ENCODE measurements at regions not wholly inside any gene's neighbourhood (a gene's known extent, or its start where the extent isn't known, plus 50 kb on each side); places are given as distances from the start of the nearest gene placed in this dataset.

GRCh38 chr16:59148056-59148768 is 414.1 kb upstream of the GOT2 start:
- Histone ChIP-seq H3F3A (ENCODE audit: insufficient read depth) (no peaks in the 10 kb centered on the region), H4K20me1 (ENCODE audit: insufficient read depth) (no peaks in the 10 kb centered on the region), H3K27ac (no peak overlapping the region), H3K4me2 (ENCODE audit: unreplicated experiment) (no peak overlapping the region), H3K36me3 (ENCODE audit: low read depth) (no peaks in the 10 kb centered on the region), H3K9me3 (ENCODE audit: low read depth) (no peaks in the 10 kb centered on the region), H3K9ac (no peak overlapping the region), H3K9me2 (ENCODE audit: insufficient read depth) (no peaks in the 10 kb centered on the region), H2AFZ (no peak overlapping the region), H3K4me1 (ENCODE audit: insufficient read depth) (no peaks in the 10 kb centered on the region), H3K27me3 (replicated peaks; ENCODE audit: insufficient read depth) (no peaks in the 10 kb centered on the region), H3K4me3 (no peak overlapping the region), H3K79me2 (ENCODE audit: insufficient read depth) (no peaks in the 10 kb centered on the region)
- in situ Hi-C loops (cut with MboI): no loop called here
- WGBS, 2 experiments (ENCODE audit: low coverage in 1 of 2, low lambda C conversion rate in 2 of 2, missing lambda C conversion rate in 2 of 2): 1% methylated on average over 8 of the region's 8 CpGs
- DNase-seq: no peak
- TF ChIP-seq EZH2 (IDR thresholded peaks at IDR 0.05; ENCODE audit: insufficient read depth, poor library complexity, severe bottlenecking) (no peak), EZH2phosphoT487 (IDR thresholded peaks at IDR 0.05; ENCODE audit: insufficient read depth, low read depth) (no peak)

DNA sequence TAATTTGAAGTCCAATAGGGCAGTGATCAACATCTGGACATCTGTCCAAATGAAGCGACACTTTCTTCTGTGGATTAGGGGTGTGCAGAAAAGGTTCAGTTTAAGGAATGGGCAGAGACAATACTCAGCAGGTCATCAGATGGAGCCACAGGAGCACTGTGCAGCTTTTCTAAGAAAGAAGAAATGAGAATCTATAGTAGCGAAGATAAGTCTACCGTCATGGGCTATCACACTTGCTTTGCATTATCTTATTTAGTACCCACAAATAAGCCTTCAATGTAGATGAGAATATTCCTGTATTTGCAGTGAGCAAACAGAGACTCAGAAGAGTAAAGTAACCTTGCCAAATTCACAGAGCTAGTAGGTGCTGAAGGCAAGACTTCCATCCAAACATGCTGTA is 412.0 kb upstream of the GOT2 start:
- WGBS, 2 experiments (ENCODE audit: low coverage in 1 of 2, low lambda C conversion rate in 2 of 2, missing lambda C conversion rate in 2 of 2): 46 to 62% methylated on average over 3 of the region's 3 CpGs
- H3F3A ChIP-seq (ENCODE audit: insufficient read depth): no peaks in the 10 kb centered on the region
- TF ChIP-seq EZH2phosphoT487 (IDR thresholded peaks at IDR 0.05; ENCODE audit: insufficient read depth, low read depth): no peak
- no peak for TF ChIP-seq EZH2 (IDR thresholded peaks at IDR 0.05; ENCODE audit: insufficient read depth, poor library complexity, severe bottlenecking)
- no peaks in the 10 kb centered on the region for H4K20me1 ChIP-seq (ENCODE audit: insufficient read depth)
- no peak overlapping the region for H3K27ac ChIP-seq
- no peak overlapping the region for H2AFZ ChIP-seq
- H3K9ac ChIP-seq: no peak overlapping the region
- in situ Hi-C loops (cut with MboI): no loop called here
- no peaks in the 10 kb centered on the region for H3K9me2 ChIP-seq (ENCODE audit: insufficient read depth)
- DNase-seq: no peak
- no peak overlapping the region for H3K4me3 ChIP-seq
- H3K4me1 ChIP-seq (ENCODE audit: insufficient read depth): no peaks in the 10 kb centered on the region
- no peak overlapping the region for H3K4me2 ChIP-seq (ENCODE audit: unreplicated experiment)
- H3K9me3 ChIP-seq (ENCODE audit: low read depth): no peaks in the 10 kb centered on the region
- H3K27me3 ChIP-seq (replicated peaks; ENCODE audit: insufficient read depth): no peaks in the 10 kb centered on the region
- no peaks in the 10 kb centered on the region for H3K36me3 ChIP-seq (ENCODE audit: low read depth)
- no peaks in the 10 kb centered on the region for H3K79me2 ChIP-seq (ENCODE audit: insufficient read depth)

DNA sequence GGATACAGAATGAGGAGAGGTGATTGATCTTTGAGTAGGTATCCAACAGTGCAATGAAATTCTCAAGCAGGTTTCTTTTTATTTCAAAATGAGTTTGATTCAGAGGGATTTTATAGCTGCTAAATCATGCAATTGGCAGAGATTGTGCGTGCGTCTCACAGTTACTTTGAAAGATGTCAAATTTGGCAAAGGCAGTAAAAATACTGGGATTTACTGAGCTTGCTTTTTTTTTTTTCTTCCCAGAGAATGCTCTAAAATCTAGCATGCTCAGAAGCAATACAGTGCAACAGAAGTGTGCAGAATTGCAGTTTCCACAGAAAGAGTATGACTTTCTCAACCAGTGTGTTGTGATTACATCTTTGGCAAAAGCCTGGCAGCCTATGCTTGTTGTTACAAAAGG is 410.7 kb upstream of the GOT2 start:
- Histone ChIP-seq H3F3A (ENCODE audit: insufficient read depth) (no peaks in the 10 kb centered on the region), H3K4me3 (no peak overlapping the region), H3K4me1 (ENCODE audit: insufficient read depth) (no peaks in the 10 kb centered on the region), H3K79me2 (ENCODE audit: insufficient read depth) (no peaks in the 10 kb centered on the region), H3K9me2 (ENCODE audit: insufficient read depth) (no peaks in the 10 kb centered on the region), H3K36me3 (ENCODE audit: low read depth) (no peaks in the 10 kb centered on the region), H3K27me3 (replicated peaks; ENCODE audit: insufficient read depth) (no peaks in the 10 kb centered on the region), H3K4me2 (ENCODE audit: unreplicated experiment) (no peak overlapping the region), H3K9me3 (ENCODE audit: low read depth) (no peaks in the 10 kb centered on the region), H4K20me1 (ENCODE audit: insufficient read depth) (no peaks in the 10 kb centered on the region), H2AFZ (no peak overlapping the region), H3K27ac (no peak overlapping the region), H3K9ac (no peak overlapping the region)
- WGBS, 2 experiments (ENCODE audit: low coverage in 1 of 2, low lambda C conversion rate in 2 of 2, missing lambda C conversion rate in 2 of 2): 1 to 3% methylated on average over 2 of the region's 2 CpGs
- DNase-seq: no peak
- TF ChIP-seq EZH2 (IDR thresholded peaks at IDR 0.05; ENCODE audit: insufficient read depth, poor library complexity, severe bottlenecking): no peak
- no peak for TF ChIP-seq EZH2phosphoT487 (IDR thresholded peaks at IDR 0.05; ENCODE audit: insufficient read depth, low read depth)
- in situ Hi-C loops (cut with MboI): no loop called here

DNA sequence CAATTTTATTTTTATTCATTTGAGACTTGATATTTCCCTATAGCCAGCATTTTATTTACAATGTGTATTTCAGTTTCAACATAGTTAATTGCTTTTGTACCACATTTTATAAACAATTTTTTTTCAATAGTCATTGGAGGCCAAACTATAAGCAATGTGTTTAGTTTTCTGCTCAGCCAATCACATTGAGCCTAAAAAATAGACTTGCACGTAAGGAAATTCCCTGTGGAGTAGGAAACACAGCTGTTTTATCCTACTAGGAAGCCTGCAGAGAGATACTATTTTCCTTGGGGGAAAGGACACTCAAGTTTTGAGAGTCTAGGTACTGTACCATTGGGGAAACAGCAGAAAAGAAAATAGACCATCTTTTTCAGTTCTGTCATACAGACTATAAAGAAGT is 410.2 kb upstream of the GOT2 start:
- no peaks in the 10 kb centered on the region for H3K79me2 ChIP-seq (ENCODE audit: insufficient read depth)
- H3K9me3 ChIP-seq (ENCODE audit: low read depth): no peaks in the 10 kb centered on the region
- no peaks in the 10 kb centered on the region for H3K36me3 ChIP-seq (ENCODE audit: low read depth)
- no peaks in the 10 kb centered on the region for H4K20me1 ChIP-seq (ENCODE audit: insufficient read depth)
- H3K4me2 ChIP-seq (ENCODE audit: unreplicated experiment): no peak overlapping the region
- no peak overlapping the region for H3K9ac ChIP-seq
- TF ChIP-seq EZH2phosphoT487 (IDR thresholded peaks at IDR 0.05; ENCODE audit: insufficient read depth, low read depth) (no peak), EZH2 (IDR thresholded peaks at IDR 0.05; ENCODE audit: insufficient read depth, poor library complexity, severe bottlenecking) (no peak)
- 4 to 20% methylated on average over 1 of the region's 1 CpG for WGBS, 2 experiments (ENCODE audit: low coverage in 1 of 2, low lambda C conversion rate in 2 of 2, missing lambda C conversion rate in 2 of 2)
- H3K4me3 ChIP-seq: no peak overlapping the region
- H3F3A ChIP-seq (ENCODE audit: insufficient read depth): no peaks in the 10 kb centered on the region
- H3K27ac ChIP-seq: no peak overlapping the region
- no peak overlapping the region for H2AFZ ChIP-seq
- H3K9me2 ChIP-seq (ENCODE audit: insufficient read depth): no peaks in the 10 kb centered on the region
- no peaks in the 10 kb centered on the region for H3K27me3 ChIP-seq (replicated peaks; ENCODE audit: insufficient read depth)
- in situ Hi-C loops (cut with MboI): no loop called here
- no peaks in the 10 kb centered on the region for H3K4me1 ChIP-seq (ENCODE audit: insufficient read depth)
- no peak for DNase-seq
